GM19468 (cell line): ENCODE measurements at regions not wholly inside any gene's neighbourhood (a gene's known extent, or its start where the extent isn't known, plus 50 kb on each side); places are given as distances from the start of the nearest gene placed in this dataset.
"Not testable (repeated sequence)": the region's sequence is repeated elsewhere in the genome, so short reads cannot be mapped to it uniquely, and the experiment has no call there.

Experiments
- ATAC-seq: cut with Tn5 transposase; IDR thresholded peaks from one replicate; pipeline ENCODE4 v1.9.1; 2021; ENCODE audit warnings: mild to moderate bottlenecking, moderate library complexity, moderate number of reproducible peaks; ENCODE audit not compliant: unreplicated experiment; ENCODE audit errors: extremely low read depth

DNA sequence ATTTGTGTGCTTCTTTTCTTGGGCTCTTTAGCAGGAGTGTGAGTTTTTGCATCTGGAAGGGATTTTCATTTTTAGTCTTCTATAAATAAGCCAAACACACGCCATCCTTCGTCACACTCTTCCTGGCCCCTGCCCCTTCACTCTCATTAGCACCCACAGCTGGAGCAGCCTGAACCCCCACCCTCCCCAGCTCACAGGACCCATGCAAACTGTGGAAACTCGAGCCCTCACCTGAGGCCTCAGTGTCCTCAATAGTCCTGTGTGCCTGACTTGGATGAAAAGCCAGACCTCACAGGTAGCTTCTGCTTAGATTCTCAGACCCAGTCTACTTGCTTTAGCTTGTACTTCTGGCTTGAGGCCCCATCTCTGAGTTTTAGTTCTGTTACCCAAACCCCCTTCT, 167.9 kb downstream of the MTHFS start:
- ATAC-seq: no peak

DNA sequence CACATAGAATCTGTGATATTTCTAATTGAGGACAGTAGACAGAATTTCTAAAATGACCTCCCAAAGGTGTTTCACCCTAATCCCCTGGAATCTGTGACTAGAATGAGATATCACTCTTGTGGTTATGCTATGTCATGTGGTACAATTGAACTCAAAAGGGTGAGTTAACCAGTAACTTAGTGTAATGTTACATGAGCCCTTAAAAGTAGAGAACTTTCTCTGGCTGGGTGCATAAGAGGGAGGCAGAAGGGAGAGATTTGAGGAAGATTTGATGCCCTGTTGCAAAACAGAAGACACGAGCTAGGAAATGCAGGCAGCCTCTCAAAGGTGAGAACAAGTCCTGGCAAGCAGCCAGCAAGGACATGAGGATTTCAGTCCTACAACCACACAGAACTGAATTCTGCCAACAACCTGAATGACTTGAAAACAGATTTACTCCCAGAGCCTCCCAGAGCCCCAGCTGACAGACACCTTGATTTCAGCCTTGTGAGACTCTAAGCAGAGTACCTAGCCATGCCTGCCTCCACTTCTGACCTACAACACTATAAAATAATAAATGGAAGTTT, 160.3 kb downstream of the MTHFS start:
- ATAC-seq: no peak

DNA sequence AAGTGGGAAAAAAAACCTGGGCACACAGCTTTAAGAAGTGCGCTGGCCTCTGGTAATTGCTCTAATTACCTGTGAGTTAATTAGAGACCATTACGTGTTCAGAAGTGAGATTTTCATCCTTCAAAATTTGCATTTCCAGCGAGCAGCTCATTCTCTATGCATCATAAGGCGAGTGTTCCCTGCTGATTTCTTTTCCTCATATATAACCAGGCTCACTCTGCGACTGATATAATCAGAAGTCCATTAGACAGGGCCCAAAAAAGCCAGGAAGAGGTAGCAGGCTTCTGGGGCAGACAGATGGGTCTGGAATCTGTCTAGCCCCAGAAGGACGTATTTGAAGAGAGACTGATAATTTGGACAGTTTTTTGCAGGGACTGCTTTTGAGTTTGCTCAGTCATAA, 158.7 kb downstream of the MTHFS start:
- ATAC-seq: no peak

DNA sequence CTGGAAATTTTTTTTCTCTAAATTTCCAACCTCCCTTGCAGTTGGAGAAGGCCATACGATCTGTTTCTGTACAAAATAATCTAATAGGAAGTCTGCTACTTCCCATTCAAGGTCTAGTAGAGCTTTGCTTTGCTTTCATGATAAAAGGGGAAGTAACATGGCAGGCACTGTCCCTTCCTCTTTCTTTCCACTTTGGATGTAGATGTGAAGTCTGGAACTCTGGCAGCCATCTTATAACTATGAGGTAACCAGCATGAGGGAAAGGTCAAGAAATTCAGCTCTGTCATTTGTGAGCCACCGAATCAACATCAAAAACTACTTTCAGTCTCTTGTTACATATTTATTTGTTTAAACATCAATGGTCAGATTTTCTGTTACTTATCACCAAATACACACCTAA, 156.3 kb downstream of the MTHFS start:
- no peak for ATAC-seq

DNA sequence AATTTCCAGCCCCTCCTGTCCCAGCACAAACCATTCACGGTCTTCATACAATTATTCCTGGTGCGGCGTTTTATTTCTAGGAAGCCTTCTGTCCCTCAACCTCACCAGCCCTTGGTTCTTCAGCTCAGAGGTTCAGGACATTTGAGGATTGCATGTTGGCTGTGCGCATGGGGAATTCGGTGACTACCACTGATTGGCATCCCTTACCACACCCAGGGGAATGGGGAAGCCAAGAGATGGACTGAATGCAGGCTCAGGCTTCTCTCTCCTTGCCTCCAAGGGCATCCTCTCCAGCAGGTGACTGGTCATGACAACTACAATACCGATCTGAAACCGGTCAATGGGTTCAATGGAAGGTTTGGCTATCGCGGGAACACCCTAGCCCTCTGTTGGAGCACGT, 153.8 kb downstream of the MTHFS start:
- ATAC-seq: no peak

DNA sequence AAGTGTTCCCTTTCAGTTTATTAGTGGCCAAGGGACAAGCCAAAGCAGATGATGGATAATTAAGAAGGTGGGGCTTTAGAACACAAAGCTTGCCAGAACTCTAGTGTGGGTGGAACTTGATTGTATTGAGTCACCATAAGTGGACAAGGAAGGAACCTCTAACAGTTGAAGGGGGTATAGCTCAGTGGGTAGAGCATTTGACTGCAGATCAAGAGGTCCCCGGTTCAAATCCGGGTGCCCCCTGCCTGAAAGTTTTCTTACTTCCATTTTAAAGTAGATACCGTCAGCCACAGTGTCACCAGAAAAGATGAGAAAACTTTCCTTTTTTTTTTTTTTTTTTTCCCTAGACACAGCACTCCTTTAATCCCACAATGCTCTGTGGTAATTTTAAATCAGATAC, 152.3 kb downstream of the MTHFS start:
- not testable (repeated sequence) for ATAC-seq

DNA sequence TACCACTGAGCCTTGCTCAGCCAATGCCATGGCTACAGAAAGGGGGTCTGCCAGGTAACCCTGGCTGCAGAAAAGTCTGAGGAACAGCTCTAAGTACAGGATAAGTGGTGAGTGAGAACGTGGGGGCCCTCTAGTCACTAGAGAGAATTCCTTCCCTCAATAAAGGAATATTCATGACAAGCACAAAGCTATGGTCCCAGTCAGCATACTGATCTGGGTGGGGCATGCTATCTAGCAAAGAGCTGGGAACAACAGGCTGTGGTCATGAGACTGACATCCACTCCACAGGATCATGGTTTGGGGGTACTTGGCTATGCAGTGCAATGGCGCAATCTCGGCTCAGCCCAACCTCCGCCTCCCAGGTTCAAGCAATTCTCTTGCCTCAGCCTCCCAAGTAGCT, 140.4 kb downstream of the MTHFS start:
- no peak for ATAC-seq

DNA sequence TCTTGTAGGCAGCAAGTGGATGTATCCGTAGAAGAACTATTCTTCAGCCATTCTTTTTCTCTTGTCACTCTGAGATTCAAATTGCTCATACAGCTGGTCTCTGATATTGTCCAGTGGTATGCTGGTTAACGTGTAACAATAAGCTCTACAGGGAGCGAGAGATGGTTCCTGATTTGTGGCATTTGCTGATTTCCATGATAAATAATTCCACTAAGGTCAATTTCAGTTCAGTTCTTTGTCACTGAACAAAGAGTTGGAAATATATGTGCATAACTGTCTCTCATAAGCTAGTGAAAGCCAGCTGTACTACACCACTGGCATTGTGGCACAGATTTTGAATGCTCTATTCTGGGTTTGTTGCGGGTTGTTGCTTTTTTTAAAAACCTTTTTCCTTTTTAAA, 131.7 kb downstream of the MTHFS start:
- ATAC-seq: no peak

DNA sequence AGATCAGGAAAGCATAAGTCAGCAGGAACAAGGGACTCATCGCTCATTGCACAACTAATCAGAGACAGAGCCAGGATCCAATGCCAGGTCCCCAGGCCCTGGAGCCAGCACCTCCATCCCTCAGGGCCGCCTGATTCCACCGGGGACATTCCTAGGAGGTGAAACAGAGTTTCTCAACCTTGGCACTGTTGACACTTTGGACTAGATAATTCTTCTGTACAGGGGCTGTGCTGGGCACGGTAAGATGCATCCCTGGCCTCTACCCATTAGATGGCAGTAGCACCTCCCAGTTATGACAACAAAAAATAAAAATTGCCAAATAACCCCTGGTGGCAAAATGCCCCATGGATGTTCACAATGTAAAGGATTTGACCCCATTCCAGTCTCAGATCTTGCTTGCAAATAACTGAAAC, 127.7 kb downstream of the MTHFS start:
- no peak for ATAC-seq

DNA sequence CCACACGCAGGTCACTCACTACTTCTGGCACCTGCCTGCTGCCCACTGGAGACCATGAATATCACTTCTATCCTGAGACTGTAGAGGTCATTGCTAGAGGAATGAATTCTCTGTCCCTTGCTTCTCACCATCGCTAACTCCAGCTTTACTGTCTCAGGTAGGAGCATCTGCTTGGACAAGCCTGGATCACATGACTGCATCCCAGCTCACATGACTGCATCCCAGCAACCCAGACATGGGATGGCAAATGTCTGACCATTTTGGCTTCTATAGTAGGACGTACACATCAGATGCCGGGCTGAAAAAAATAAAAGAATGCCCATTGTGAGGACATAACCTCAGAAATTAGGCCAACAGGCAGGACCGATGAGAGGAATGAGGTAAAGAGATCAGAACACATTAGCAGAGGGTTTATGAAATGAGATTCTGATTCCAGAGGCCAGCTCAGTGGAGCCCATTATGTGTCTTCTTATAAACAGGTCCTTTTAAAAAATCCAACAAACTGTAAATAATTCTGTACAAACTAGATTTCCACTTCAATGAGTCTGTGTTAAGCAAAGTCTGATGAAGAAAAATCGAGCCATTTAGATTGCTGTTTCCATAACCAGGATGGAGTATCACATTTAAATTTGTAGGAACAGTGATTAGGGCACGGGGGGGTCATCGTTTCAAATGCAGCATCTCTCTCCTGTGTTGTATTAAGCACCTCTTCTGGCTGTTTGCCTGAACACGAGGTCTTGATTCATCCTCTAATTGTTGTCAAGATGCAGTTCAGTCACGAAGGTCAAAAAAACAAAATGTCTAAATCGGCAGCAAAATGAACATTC, 126.7 kb downstream of the MTHFS start:
- no peak for ATAC-seq

DNA sequence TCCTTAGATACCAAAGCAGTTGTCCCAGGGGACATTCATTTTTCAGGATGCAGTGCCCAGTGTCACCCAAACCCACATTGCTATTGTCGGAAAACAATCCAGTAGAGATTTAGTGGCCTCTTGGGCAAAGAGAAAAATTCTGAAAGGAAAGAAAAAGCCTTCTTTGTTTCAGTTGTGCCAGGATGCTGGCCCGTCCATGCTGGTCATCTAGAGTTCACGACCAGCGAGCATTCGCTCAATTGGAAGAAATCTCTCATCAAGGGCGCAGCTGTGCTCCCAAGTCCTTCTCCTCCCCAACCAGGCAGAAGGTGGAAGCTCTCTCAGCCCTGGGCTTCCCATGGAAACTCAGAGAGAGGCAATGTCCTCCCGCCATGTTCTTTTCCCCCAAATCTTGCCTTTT, 123.7 kb downstream of the MTHFS start:
- no peak for ATAC-seq

DNA sequence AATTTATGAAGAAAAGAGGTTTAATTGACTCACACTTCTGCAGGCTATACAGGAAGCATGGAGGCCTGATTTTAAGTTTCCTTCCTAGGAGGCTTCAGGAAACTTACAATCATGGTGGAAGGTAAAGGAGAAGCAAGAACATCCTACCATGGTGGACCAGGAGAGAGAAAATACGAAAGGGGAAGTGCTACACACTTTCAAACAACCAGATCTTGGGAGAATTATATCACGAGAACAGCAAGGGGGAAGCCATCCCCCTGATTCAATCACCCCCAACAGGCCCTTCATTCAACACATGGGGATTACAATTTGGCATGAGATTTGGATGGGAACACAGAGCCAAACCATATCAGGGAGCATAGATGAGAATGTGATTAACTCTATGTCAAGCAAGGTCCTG, 121.0 kb downstream of the MTHFS start:
- ATAC-seq: no peak

DNA sequence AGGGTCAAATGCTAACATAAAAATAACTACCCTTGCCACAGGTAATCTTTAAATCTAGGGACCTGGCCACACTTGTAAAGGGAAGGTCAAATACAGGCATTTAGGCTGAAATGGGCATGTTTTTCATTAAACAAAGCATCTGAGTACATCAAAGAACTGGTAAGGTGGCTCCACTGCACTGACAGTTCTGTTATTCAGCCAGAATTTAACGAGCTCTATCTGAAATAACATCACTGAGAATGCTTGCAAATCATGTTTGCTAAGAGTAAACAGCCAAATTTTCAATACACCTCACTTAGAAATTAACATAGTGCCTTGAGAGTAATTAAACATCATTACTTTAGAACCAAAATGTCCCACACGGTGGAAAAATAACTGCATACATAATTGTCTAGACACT, 118.9 kb downstream of the MTHFS start:
- no peak for ATAC-seq

DNA sequence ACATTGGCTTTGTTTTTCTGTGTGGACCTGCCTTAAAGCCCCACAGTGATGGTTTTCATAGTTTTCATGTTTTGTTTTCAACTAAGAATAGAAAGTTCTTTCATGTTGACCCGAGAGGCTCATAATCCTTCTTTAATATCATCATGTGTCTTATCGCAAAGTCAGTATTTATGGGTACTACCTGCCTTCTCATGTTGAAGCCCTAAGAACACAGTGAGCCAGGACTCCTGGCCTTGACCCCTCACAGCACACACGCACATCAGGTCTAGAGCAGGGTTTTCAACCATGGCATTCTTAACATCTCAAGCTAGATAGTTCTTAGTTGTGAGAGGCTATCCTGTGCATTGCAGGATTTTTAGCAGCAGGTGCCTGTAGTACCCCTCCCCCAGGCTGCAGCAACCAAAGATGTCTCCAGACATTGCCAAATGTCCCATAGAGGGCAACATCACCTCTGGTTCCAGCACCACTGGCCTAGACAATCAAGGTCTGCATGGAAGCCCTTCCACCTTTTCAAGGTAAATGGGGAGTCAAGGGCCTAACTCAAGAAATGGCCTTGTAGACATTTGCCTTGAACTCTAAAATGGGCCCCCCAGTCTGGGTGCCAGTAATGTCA, 118.3 kb downstream of the MTHFS start:
- ATAC-seq: no peak

DNA sequence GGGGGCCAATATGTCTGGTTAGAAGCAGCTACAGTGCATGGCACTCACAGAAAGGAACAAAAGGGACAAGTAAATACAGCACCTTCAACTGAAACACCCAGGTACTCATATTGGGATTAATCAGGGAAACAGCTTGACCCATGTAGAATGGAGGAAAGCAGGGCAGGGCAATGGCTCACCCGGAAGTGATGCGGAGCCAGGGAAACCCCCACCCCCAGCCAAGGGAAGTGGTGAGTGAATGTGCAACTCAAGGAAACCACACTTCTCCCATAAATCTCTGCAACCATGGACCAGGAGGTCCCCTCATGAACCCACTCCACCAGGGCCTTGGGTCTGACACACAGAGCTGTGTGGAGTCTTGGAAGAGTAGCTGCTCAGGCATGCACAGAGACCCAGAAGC, 117.1 kb downstream of the MTHFS start:
- no peak for ATAC-seq

DNA sequence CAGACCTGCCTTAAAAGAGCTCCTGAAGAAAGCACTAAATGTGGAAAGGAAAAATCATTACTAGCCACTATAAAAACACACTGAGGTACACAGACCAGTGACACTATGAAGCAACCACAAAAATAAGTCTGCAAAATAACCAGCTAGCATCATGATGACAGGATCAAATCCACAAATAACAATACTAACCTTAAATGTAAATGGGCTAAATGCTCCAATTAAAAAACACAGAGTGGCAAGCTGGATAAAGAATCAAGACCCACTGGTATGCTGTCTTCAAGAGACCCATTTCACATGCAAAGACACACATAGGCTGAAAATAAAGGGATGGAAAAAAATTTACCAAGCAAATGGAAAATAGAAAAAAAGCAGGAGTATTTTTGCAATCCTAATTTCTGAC, 114.5 kb downstream of the MTHFS start:
- not testable (repeated sequence) for ATAC-seq
